Pulmonary artery endothelial cell (primary cell): ENCODE measurements at regions not wholly inside any gene's neighbourhood (a gene's known extent, or its start where the extent isn't known, plus 50 kb on each side); places are given as distances from the start of the nearest gene placed in this dataset.
A peak's percentile ranks its signal among the peaks of the same experiment; 100 is the strongest.

Experiments used
- DNase-seq: peaks from one replicate; pipeline ENCODE4 v3.0.0-alpha.2; 2011; ENCODE audit warnings: low read depth, low spot score

GRCh38 chr1:8267307-8267706 is 50.6 kb upstream of the SLC45A1 start:
- no peak for DNase-seq

- no peak for DNase-seq
These were observed 51.3 kb upstream of the SLC45A1 start for GRCh38 chr1:8266436-8267165.

- DNase-seq = no peak
These were observed 54.1 kb upstream of the SLC45A1 start for GRCh38 chr1:8263791-8264190.

GRCh38 chr1:8261398-8261762 is 56.5 kb upstream of the SLC45A1 start:
- DNase-seq = no peak

- peak; percentile 47 for DNase-seq
These were observed 58.2 kb upstream of the SLC45A1 start for GRCh38 chr1:8259498-8260290.

- no peak for DNase-seq
These were observed 60.3 kb upstream of the SLC45A1 start for GRCh38 chr1:8257621-8258020.

GRCh38 chr1:8256321-8256720 is 61.6 kb upstream of the SLC45A1 start:
- no peak for DNase-seq

- DNase-seq = no peak
These were observed 62.2 kb upstream of the SLC45A1 start for GRCh38 chr1:8255712-8256111.

- no peak for DNase-seq
These were observed 65.5 kb upstream of the SLC45A1 start for GRCh38 chr1:8252266-8252951.

- DNase-seq = no peak
These were observed 66.3 kb upstream of the SLC45A1 start for GRCh38 chr1:8251635-8252034.

GRCh38 chr1:8249838-8250237 is 68.1 kb upstream of the SLC45A1 start:
- DNase-seq = no peak

GRCh38 chr1:8247811-8248436 is 70.0 kb upstream of the SLC45A1 start:
- no peak for DNase-seq

- DNase-seq = no peak
These were observed 73.6 kb upstream of the SLC45A1 start for GRCh38 chr1:8244304-8244703.

GRCh38 chr1:8242498-8242897 is 75.4 kb upstream of the SLC45A1 start:
- no peak for DNase-seq

GRCh38 chr1:8241417-8242014 is 76.4 kb upstream of the SLC45A1 start:
- DNase-seq = no peak

- DNase-seq = no peak
These were observed 78.4 kb upstream of the SLC45A1 start for GRCh38 chr1:8239306-8240023.

- no peak for DNase-seq
These were observed 78.9 kb upstream of the SLC45A1 start for GRCh38 chr1:8239039-8239305.

- DNase-seq = peak; percentile 43
These were observed 79.5 kb upstream of the SLC45A1 start for GRCh38 chr1:8238141-8239038.

- no peak for DNase-seq
These were observed 85.7 kb upstream of the SLC45A1 start for GRCh38 chr1:8232036-8232757.

GRCh38 chr1:8230292-8230621 is 87.7 kb upstream of the SLC45A1 start:
- DNase-seq = no peak
